ENCODE measurements at regions not wholly inside any gene's neighbourhood (a gene's known extent, or its start where the extent isn't known, plus 50 kb on each side); places are given as distances from the start of the nearest gene placed in this dataset.
A peak's percentile ranks its signal among the peaks of the same experiment; 100 is the strongest.

GRCh38 chr2:55973673-55974072, 50.1 kb upstream of the EFEMP1 start:
- DNase-seq (ENCODE audit: low spot score) (no peak), FAIRE-seq (no peak)

GRCh38 chr2:55976681-55977080, 53.1 kb upstream of the EFEMP1 start:
- no peak for FAIRE-seq
- DNase-seq (ENCODE audit: low spot score), result no peak

GRCh38 chr2:55985406-55985805, 61.8 kb upstream of the EFEMP1 start:
- FAIRE-seq (no peak), DNase-seq (ENCODE audit: low spot score) (no peak)

DNA sequence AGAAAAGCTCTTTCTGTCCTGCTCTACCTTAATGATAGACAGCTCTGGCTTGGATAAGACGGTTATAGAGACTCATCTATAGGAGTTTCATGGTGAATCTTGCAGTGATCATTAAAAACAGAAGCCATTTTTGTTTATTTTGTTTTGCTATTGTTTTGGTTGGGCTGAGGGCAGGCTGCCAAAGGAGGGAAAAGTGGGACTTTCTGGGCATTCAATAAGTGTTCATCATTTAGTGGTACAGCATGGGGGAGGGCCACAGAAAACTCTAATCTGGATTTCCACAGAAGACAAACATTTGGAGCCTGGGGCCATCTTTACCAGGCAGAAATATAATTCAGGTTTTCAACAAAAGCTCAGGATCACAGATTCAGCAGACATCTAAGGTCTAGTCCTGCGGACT, 62.4 kb upstream of the EFEMP1 start:
- FAIRE-seq, result no peak
- no peak for DNase-seq (ENCODE audit: low spot score)

DNA sequence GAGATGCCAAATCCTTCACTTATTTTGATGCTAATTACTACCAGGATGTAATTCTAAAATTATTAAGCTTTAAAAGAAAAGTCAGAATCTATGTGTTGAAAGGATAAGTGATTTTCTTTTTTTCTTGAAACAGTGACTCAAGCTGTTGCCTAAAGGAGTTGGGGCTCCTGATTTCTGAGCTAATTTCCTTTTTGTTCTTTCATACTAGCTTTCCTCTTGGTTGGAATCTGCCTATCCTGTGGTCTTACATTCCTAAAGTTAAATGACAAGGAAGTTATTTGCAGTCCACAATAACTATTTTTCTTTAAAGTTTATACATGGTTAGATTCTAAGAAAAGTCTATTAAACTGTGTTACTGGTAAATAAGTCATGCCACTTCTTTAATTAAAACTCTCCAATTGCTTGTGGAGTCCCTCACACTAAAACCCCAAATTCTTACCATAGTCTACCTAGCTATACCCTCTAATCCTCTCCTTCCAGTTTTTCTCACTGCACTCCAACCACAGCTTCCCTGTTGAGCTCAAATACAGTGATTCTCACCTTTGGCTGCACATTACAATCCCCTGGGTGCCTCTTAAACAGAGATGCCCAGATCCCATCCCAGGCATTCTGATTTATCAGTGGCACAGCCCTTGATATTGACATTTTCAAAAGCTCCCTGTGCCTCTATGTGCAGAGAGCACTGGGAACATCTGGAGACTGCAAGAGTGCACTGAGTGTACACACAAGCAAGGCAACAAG, 63.3 kb upstream of the EFEMP1 start:
- FAIRE-seq, result no peak
- no peak for DNase-seq (ENCODE audit: low spot score)

DNA sequence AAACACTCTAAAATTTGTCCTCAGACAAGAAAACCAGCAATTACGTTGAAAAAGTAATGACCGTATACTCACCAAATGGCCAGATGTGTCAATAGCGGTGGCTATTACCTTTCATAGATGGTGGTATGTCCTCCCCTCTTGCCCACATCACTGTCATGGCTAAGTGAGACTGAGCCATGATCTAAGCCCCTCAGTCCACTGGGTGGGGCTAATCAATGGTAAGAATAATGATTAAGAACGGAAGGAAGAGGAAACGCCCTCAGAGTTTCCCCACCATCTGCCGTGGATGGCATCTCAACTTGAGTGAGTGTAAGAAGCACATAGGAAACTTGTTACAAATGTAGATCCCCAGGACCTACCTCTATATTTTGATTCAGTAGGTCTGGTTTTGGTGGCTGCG, 65.8 kb upstream of the EFEMP1 start:
- FAIRE-seq (peak; percentile 72), DNase-seq (ENCODE audit: low spot score) (no peak)

- DNase-seq (ENCODE audit: low spot score), result peak; percentile 81
- peak; percentile 71 for FAIRE-seq
These were observed 68.9 kb upstream of the EFEMP1 start for GRCh38 chr2:55992455-55992854.

DNA sequence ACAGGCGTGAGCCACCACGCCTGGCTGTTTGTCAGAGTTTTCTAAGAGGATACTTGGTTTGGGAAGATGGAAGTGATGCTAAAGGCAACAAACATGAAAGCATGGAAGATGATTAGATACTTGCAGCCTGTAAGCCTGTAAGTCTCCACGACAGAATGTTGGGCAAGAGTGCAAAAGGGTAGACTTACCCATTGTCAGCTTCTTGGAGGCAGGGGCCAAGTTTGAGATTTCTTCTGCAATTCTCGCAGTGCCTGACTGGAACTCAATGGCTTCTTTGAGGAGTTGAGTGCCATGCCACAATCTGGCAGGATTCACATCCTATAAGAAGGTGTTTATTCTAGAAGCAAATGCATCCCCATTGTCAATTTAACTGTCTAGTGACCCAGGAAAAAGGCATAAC, 70.1 kb upstream of the EFEMP1 start:
- DNase-seq (ENCODE audit: low spot score), result no peak
- FAIRE-seq, result no peak

DNA sequence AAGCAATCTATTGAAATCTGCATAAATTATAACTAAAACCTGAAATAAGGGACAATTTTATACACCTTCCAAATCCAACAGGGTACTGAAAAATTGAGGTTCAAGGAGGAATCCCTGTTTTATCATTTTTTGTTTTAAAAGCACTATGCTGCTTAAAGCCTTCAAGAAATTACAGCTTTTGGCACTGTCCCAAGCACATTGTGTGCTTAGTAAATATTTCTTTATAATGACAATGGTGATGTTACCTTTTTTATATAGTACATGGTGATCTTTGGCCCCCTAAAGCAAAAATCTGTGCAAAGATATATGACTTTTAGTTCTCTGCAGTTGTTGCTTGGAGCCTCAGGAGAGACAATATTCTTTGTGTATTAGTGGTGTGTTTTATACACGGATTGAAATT, 71.6 kb upstream of the EFEMP1 start:
- DNase-seq (ENCODE audit: low spot score), result no peak
- no peak for FAIRE-seq

DNA sequence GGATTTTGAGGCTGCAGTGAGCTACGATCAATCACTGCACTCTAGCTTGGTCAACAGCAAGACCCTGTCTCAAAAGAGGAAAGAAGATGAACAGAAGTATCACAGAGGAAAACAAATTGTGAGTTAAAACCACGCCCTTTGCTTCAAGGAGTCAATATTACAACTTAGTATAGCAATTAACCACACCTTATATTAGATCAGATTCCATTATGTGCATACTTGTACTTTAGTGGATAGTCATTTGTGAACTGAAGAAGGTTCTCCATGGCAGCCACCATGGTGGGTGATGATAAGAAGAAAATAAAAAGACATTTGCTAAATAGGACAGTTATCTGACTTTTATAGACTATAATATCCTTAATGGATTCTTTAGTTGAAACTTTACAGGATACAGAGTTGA, 72.3 kb upstream of the EFEMP1 start:
- no peak for DNase-seq (ENCODE audit: low spot score)
- FAIRE-seq, result no peak

DNA sequence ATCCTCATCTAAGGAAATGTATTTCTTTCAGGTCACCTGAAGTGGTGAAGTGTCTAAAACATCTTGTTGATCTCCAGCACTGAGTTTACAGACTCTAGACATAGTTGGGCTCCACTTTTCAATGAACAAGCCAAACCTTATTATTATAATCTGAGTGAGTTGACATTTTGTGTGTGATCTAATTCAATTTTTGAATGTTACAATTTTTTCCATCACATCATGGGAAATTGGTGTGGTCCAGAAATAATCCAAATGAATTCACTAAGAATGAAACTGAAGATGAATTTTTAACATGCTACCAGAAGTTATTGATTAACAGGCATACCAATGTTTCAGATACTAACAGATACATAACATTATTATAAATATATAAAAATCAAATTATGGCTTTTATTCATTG, 75.6 kb upstream of the EFEMP1 start:
- FAIRE-seq, result no peak
- DNase-seq (ENCODE audit: low spot score), result no peak

DNA sequence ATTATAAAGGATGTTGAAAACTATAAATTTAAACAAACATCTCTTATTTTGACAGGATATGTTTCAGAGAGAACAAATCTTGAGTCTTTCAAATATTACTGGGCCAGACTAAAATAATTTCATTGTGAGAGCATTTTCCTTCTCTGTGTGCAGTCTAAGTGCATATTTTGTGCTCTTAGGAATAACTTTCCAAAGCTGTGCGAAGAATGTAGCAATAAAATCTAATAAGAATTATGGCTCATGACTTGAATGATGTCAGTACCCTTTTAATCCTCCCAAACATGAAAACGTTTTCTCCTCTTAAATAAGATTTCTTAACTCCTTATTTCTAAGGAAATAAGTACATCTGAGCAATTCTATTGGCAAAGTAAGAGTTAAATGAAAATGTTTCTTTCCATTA, 76.2 kb upstream of the EFEMP1 start:
- DNase-seq (ENCODE audit: low spot score), result no peak
- no peak for FAIRE-seq

- FAIRE-seq (no peak), DNase-seq (ENCODE audit: low spot score) (no peak)
These were observed 78.4 kb upstream of the EFEMP1 start for GRCh38 chr2:56001947-56002346.

DNA sequence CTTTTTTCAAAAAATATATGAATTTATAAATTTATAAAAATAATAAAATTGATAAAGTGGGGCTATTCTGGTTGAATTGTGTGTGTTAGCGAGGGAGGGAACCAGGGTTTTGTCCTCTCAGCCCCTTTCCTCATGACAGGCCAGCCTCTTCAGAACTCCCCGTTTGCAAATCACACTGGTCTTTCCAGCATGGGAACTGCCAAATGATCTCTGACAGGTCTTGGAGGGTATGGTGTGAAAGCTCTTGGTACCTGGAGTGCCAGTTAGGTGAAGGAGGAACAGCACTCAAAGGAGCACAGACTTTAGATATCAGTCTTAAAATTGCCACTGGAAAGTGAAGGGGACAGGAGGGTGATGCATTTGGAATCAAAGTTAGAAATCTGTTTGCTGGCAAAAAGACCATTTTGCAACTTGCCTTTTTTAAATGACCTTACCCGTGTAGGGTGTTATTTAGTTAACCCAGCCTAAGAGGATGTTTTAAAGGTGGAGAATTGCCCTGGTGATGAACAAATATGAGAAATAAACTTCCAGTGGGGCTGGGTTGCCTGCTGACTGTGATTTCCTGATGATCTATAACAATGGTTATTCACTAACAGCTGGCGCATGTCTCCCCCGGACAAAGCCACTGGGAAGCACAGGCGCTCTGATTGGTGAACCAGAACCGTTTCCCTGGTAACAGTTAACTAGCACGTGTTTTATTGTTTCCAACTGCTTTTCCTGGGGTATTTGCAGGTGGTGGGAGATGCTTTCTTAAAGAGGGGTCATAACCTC, 85.3 kb upstream of the EFEMP1 start:
- FAIRE-seq (no peak), DNase-seq (ENCODE audit: low spot score) (peak; percentile 52)

- DNase-seq (ENCODE audit: low spot score) (peak; percentile 36), FAIRE-seq (peak; percentile 30)
These were observed 86.3 kb upstream of the EFEMP1 start for GRCh38 chr2:56009758-56010458.

DNA sequence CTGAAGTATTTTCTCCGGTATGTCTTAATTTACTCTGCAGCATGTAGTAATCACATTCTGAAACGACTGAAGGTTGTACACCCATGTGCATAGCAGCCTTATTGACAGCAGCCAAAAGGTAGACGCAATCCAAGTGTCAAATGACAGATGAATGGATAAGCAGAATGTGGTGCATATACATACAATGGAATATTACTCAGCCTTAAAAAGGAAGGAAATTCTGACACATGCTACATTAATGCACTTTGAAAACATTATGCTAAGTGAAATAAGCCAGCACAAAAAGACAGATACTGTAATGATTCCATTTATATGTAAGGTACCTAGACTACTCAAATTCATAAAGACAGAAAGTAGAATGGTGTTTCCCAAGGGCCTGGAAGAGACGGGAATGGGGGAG, 88.0 kb upstream of the EFEMP1 start:
- DNase-seq (ENCODE audit: low spot score) (no peak), FAIRE-seq (no peak)

GRCh38 chr2:56012221-56012765, 88.7 kb upstream of the EFEMP1 start:
- FAIRE-seq, result no peak
- DNase-seq (ENCODE audit: low spot score), result no peak

DNA sequence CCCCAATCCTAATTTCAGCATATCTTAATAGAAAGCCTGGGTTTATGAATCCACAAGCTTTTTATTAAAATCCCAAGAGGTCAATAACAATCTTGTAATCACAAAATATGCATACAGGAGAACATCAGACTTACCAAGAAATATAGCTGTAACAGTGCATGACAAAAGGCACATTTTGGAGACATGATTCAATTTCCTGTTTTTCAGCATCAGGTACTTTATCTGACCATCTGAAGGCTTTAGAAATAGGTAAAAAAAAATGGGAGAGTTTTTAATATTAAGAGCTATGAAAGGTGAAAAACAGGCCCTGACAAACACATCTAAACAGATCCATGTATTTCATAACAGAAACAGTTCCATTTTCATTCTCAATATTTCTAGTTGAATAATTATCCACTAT, 89.9 kb upstream of the EFEMP1 start:
- FAIRE-seq (no peak), DNase-seq (ENCODE audit: low spot score) (no peak)

- DNase-seq (ENCODE audit: low spot score), result no peak
- FAIRE-seq, result no peak
These were observed 90.6 kb upstream of the EFEMP1 start for GRCh38 chr2:56014046-56014730.

GRCh38 chr2:56015711-56016115, 92.1 kb upstream of the EFEMP1 start:
- FAIRE-seq (peak; percentile 17), DNase-seq (ENCODE audit: low spot score) (no peak)

DNA sequence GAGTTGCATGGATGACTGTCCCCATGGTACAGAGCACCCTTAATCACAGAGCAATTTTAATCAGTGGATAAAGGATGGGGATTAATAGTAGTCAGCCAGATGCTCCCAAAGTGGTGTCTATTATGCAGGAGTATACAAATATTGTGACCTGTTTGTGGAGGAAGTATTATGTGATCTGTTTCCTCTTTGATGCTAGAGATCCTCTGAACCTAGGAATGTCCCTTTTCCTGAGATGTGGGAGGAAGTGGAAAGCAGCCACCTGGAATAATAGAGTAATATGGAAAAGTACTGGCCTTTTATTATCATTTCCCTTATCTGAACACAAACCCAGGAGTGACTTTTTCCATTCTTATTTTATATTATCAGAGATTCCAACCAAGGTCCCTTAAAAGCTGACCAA, 94.2 kb upstream of the EFEMP1 start:
- DNase-seq (ENCODE audit: low spot score), result no peak
- no peak for FAIRE-seq

DNA sequence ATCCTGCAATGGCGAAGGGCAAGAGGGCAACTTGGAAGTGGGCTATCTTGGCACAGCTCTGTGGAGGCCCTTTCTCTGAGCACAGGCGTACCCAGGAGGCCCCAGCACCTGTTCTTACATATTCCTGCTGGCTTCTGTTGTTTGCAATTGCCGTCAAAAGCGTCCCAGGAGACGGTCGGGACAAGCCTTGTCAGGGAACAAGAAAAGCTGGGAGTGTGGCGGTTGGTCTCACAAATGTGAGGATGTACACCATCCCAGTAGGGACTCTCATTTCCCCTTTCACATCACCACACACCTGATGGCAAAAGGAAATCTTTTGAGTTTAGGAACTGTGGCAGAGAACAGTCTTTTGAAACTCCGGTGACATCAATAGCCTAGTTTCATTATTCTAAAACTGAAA, 94.7 kb upstream of the EFEMP1 start:
- no peak for DNase-seq (ENCODE audit: low spot score)

More for the DNA sequence above, 94.7 kb upstream of the EFEMP1 start:
- FAIRE-seq, result no peak

Measured in urothelium cell line (cell line).